Liver (tissue), 8 donors: ENCODE measurements at regions not wholly inside any gene's neighbourhood (a gene's known extent, or its start where the extent isn't known, plus 50 kb on each side); places are given as distances from the start of the nearest gene placed in this dataset.

Source experiments
- DNase-seq: peaks from one replicate; pipeline ENCODE4 v3.0.0-alpha.2; 2017; ENCODE audit warnings: low spot score
- H3K27ac ChIP-seq, 2 donors: one replicate each; pipeline ENCODE4 v1.7.0; 2013; ENCODE audit warnings: inconsistent platforms in 2 of 2, low read length in 2 of 2, control low read depth in 1 of 2, low read depth in 1 of 2, mild to moderate bottlenecking in 1 of 2
- H3K27me3 ChIP-seq, 4 donors: one replicate each; pipeline versions ENCODE4 v1.6.1 to v1.7.0; 2013; ENCODE audit warnings: low read length in 3 of 4, inconsistent platforms in 1 of 4, mild to moderate bottlenecking in 1 of 4, moderate library complexity in 1 of 4; ENCODE audit not compliant: control insufficient read depth in 4 of 4, insufficient read depth in 4 of 4
- H3K36me3 ChIP-seq, 4 donors: one replicate each; pipeline versions ENCODE4 v1.6.1 to v1.7.0; 2013; ENCODE audit warnings: low read length in 3 of 4, mild to moderate bottlenecking in 3 of 4, low read depth in 1 of 4, moderate library complexity in 1 of 4; ENCODE audit not compliant: control insufficient read depth in 4 of 4, insufficient read depth in 3 of 4
- H3K4me1 ChIP-seq, 4 donors: one replicate each; pipeline versions ENCODE4 v1.6.1 to v1.7.0; 2013; ENCODE audit warnings: low read length in 3 of 4, mild to moderate bottlenecking in 3 of 4, moderate library complexity in 1 of 4; ENCODE audit not compliant: control insufficient read depth in 4 of 4, insufficient read depth in 4 of 4
- H3K4me3 ChIP-seq, 3 donors: one replicate each; pipeline versions ENCODE4 v1.6.1 to v1.7.0; 2013; ENCODE audit warnings: low read length in 3 of 3, control low read depth in 1 of 3, low read depth in 1 of 3, mild to moderate bottlenecking in 1 of 3
- H3K9ac ChIP-seq, 2 donors: one replicate each; pipeline ENCODE4 v1.7.0; 2013; ENCODE audit warnings: low read length in 2 of 2, mild to moderate bottlenecking in 2 of 2, moderate library complexity in 2 of 2, control low read depth in 1 of 2, low read depth in 1 of 2
- H3K9me3 ChIP-seq, 4 donors: one replicate each; pipeline versions ENCODE4 v1.6.1 to v1.7.0; 2013; ENCODE audit warnings: low read length in 3 of 4; ENCODE audit not compliant: control insufficient read depth in 4 of 4
- ATF3 ChIP-seq: IDR thresholded peaks from 2 replicates; pipeline ENCODE4 v1.6.1; 2016; ENCODE audit warnings: antibody characterized with exemption
- CTCF ChIP-seq: fragments of 150-350 bp; IDR thresholded peaks from 2 replicates; pipeline ENCODE4 v1.5.1; 2017; ENCODE audit warnings: improper control_type of control experiment, low read depth, low read length; ENCODE audit not compliant: missing input control
- EGR1 ChIP-seq, 2 donors: IDR thresholded peaks; 2 replicates each; pipeline ENCODE4 v1.6.1; 2016 to 2018; ENCODE audit warnings: antibody characterized with exemption in 2 of 2, low read depth in 2 of 2
- FOXA1 ChIP-seq: IDR thresholded peaks from 2 replicates; pipeline ENCODE4 v1.6.1; 2016; ENCODE audit warnings: antibody characterized with exemption
- FOXA2 ChIP-seq: IDR thresholded peaks from 2 replicates; pipeline ENCODE4 v1.6.1; 2016; ENCODE audit warnings: antibody characterized with exemption
- GABPA ChIP-seq, 2 donors: IDR thresholded peaks in 1 of 2; conservative IDR thresholded peaks in 1 of 2; 2 replicates each; pipeline ENCODE4 v1.6.1; 2016; ENCODE audit warnings: antibody characterized with exemption in 2 of 2, mild to moderate bottlenecking in 1 of 2, moderate library complexity in 1 of 2
- HNF4A ChIP-seq, 2 donors: conservative IDR thresholded peaks; 2 replicates each; pipeline ENCODE4 v1.6.1; 2016; ENCODE audit warnings: antibody characterized with exemption in 2 of 2, mild to moderate bottlenecking in 2 of 2
- HNF4G ChIP-seq: IDR thresholded peaks from 2 replicates; pipeline ENCODE4 v1.6.1; 2016; ENCODE audit warnings: antibody characterized with exemption
- JUND ChIP-seq, 2 donors: IDR thresholded peaks; 2 replicates each; pipeline ENCODE4 v1.6.1; 2016; ENCODE audit warnings: antibody characterized with exemption in 2 of 2
- MAX ChIP-seq: IDR thresholded peaks from 2 replicates; pipeline ENCODE4 v1.6.1; 2016; ENCODE audit warnings: antibody characterized with exemption
- NR2F2 ChIP-seq: IDR thresholded peaks from 2 replicates; pipeline ENCODE4 v1.6.1; 2016; ENCODE audit warnings: antibody characterized with exemption
- RAD21 ChIP-seq, 2 donors: IDR thresholded peaks; 2 replicates each; pipeline ENCODE4 v1.6.1; 2016; ENCODE audit warnings: antibody characterized with exemption in 2 of 2, mild to moderate bottlenecking in 2 of 2
- REST ChIP-seq: IDR thresholded peaks from 2 replicates; pipeline ENCODE4 v1.6.1; 2016; ENCODE audit warnings: antibody characterized with exemption, mild to moderate bottlenecking
- RXRA ChIP-seq, 2 donors: IDR thresholded peaks; 2 replicates each; pipeline ENCODE4 v1.6.1; 2017 to 2018; ENCODE audit warnings: antibody characterized with exemption in 2 of 2, mild to moderate bottlenecking in 1 of 2
- SP1 ChIP-seq: IDR thresholded peaks from 2 replicates; pipeline ENCODE4 v1.6.1; 2018; ENCODE audit warnings: antibody characterized with exemption, mild to moderate bottlenecking
- TAF1 ChIP-seq: conservative IDR thresholded peaks from 2 replicates; pipeline ENCODE4 v1.6.1; 2016; ENCODE audit warnings: antibody characterized with exemption, mild to moderate bottlenecking
- YY1 ChIP-seq: IDR thresholded peaks from 2 replicates; pipeline ENCODE4 v1.6.1; 2016; ENCODE audit warnings: antibody characterized with exemption, mild to moderate bottlenecking
- ZBTB33 ChIP-seq: IDR thresholded peaks from 2 replicates; pipeline ENCODE4 v1.6.1; 2016; ENCODE audit warnings: antibody characterized with exemption
- WGBS: extraction: QIAGEN DNeasy Blood & Tissue Kit; methylation state at CpG from one replicate; pipeline ENCODE4 v1.1.7; 2013; 5-methylcytosine and 5-hydroxymethylcytosine counted together
- donor health status: healthy.
- donor health status: healthy.
- donor health status: healthy.
- donor health status: healthy.
- donor health status: healthy.

GRCh38 chr5:143879646-143880045 lies 67.7 kb downstream of the HMHB1 start:
- 68% methylated on average over 3 of the region's 3 CpGs for WGBS
- H3K9me3 ChIP-seq = no peaks in the 10 kb centered on the region
- no peak overlapping the region for H3K9ac ChIP-seq
- TF ChIP-seq RXRA (IDR thresholded peaks at IDR 0.05) (no peak), FOXA2 (no peak), YY1 (no peak), JUND (IDR thresholded peaks at IDR 0.05) (no peak), HNF4G (no peak), TAF1 (no peak), NR2F2 (no peak), HNF4A (conservative IDR thresholded peaks at IDR 0.05) (no peak), RAD21 (IDR thresholded peaks at IDR 0.05) (no peak), ATF3 (no peak), ZBTB33 (no peak), EGR1 (IDR thresholded peaks at IDR 0.05; ENCODE audit: low read depth in 2 of 2) (no peak), REST (no peak), CTCF (no peak), SP1 (no peak), FOXA1 (no peak)
- H3K4me3 ChIP-seq = no peak overlapping the region
- H3K4me1 ChIP-seq = no peaks in the 10 kb centered on the region
- no peaks in the 10 kb centered on the region for H3K27me3 ChIP-seq
- no peak for DNase-seq
- H3K27ac ChIP-seq = no peak overlapping the region
- no peaks in the 10 kb centered on the region for H3K36me3 ChIP-seq

GRCh38 chr5:143880178-143880577 lies 68.2 kb downstream of the HMHB1 start:
- DNase-seq = no peak
- H3K4me1 ChIP-seq = no peaks in the 10 kb centered on the region
- no peaks in the 10 kb centered on the region for H3K9me3 ChIP-seq
- no peak overlapping the region for H3K27ac ChIP-seq
- TF ChIP-seq ZBTB33 (no peak), NR2F2 (no peak), FOXA1 (no peak), RAD21 (IDR thresholded peaks at IDR 0.05) (no peak), JUND (IDR thresholded peaks at IDR 0.05) (no peak), GABPA (IDR thresholded peaks at IDR 0.05 in 1 of 2, conservative IDR thresholded peaks at IDR 0.05 in 1 of 2) (no peak), MAX (no peak), HNF4A (conservative IDR thresholded peaks at IDR 0.05) (no peak), HNF4G (no peak), TAF1 (no peak), EGR1 (IDR thresholded peaks at IDR 0.05; ENCODE audit: low read depth in 2 of 2) (no peak), ATF3 (no peak), FOXA2 (no peak), SP1 (no peak), YY1 (no peak)
- 75% methylated on average over 6 of the region's 6 CpGs for WGBS
- no peaks in the 10 kb centered on the region for H3K36me3 ChIP-seq
- H3K4me3 ChIP-seq = no peak overlapping the region
- H3K27me3 ChIP-seq = no peaks in the 10 kb centered on the region
- H3K9ac ChIP-seq = no peak overlapping the region
